DND-41 (cell line): ENCODE measurements at regions not wholly inside any gene's neighbourhood (a gene's known extent, or its start where the extent isn't known, plus 50 kb on each side); places are given as distances from the start of the nearest gene placed in this dataset.

Source experiments
- CTCF ChIP-seq: IDR thresholded peaks from 2 replicates; pipeline ENCODE4 v1.5.1; 2012; ENCODE audit warnings: borderline replicate concordance, low read length, moderate library complexity, mild to moderate bottlenecking; ENCODE audit not compliant: poor library complexity, severe bottlenecking; ENCODE audit errors: extremely low read depth
- EZH2 ChIP-seq: IDR thresholded peaks from 3 replicates; pipeline ENCODE4 v1.6.1; 2012; ENCODE audit warnings: borderline replicate concordance, low read depth, mild to moderate bottlenecking, moderate library complexity, low read length, inconsistent platforms; ENCODE audit not compliant: severe bottlenecking

GRCh38 chr2:57204364-57204763 is 842.2 kb upstream of the VRK2 start:
- TF ChIP-seq CTCF (no peak), EZH2 (no peak)
